ENCODE measurements at regions not wholly inside any gene's neighbourhood (a gene's known extent, or its start where the extent isn't known, plus 50 kb on each side); places are given as distances from the start of the nearest gene placed in this dataset.

GRCh38 chr5:164009621-164010020 is 504.2 kb downstream of the MAT2B start:
- no peak overlapping the region for H3K4me3 ChIP-seq (ENCODE audit: low read depth, low read length)
- no peak for DNase-seq (ENCODE audit: low read depth)
- TF ChIP-seq CTCF (IDR thresholded peaks at IDR 0.05; ENCODE audit: insufficient read depth, low read length) = no peak

- no peak overlapping the region for H3K4me3 ChIP-seq (ENCODE audit: low read depth, low read length)
- TF ChIP-seq CTCF (IDR thresholded peaks at IDR 0.05; ENCODE audit: insufficient read depth, low read length) = no peak
- no peak for DNase-seq (ENCODE audit: low read depth)
Measured at GRCh38 chr5:164010900-164011299, 505.5 kb downstream of the MAT2B start.

- H3K4me3 ChIP-seq (ENCODE audit: low read depth, low read length) = no peak overlapping the region
- no peak for TF ChIP-seq CTCF (IDR thresholded peaks at IDR 0.05; ENCODE audit: insufficient read depth, low read length)
- DNase-seq (ENCODE audit: low read depth) = peak; percentile 18
Measured at GRCh38 chr5:164012371-164012770, 507.0 kb downstream of the MAT2B start.

- no peak overlapping the region for H3K4me3 ChIP-seq (ENCODE audit: low read depth, low read length)
- DNase-seq (ENCODE audit: low read depth) = peak; percentile 95
- TF ChIP-seq CTCF (IDR thresholded peaks at IDR 0.05; ENCODE audit: insufficient read depth, low read length) = peak; percentile 65
Measured at GRCh38 chr5:164013077-164013670, 507.8 kb downstream of the MAT2B start.

- no peak for TF ChIP-seq CTCF (IDR thresholded peaks at IDR 0.05; ENCODE audit: insufficient read depth, low read length)
- no peak overlapping the region for H3K4me3 ChIP-seq (ENCODE audit: low read depth, low read length)
- no peak for DNase-seq (ENCODE audit: low read depth)
Measured at GRCh38 chr5:164020116-164020515, 514.7 kb downstream of the MAT2B start.

GRCh38 chr5:164027738-164028137 is 522.3 kb downstream of the MAT2B start:
- TF ChIP-seq CTCF (IDR thresholded peaks at IDR 0.05; ENCODE audit: insufficient read depth, low read length) = no peak
- no peak for DNase-seq (ENCODE audit: low read depth)
- H3K4me3 ChIP-seq (ENCODE audit: low read depth, low read length) = no peak overlapping the region
